Transverse colon (tissue), 4 donors: ENCODE measurements at regions not wholly inside any gene's neighbourhood (a gene's known extent, or its start where the extent isn't known, plus 50 kb on each side); places are given as distances from the start of the nearest gene placed in this dataset.

Experiments
- DNase-seq: peaks from one replicate; pipeline ENCODE4 v3.0.0-alpha.2; 2019
- H3K27ac ChIP-seq, 4 donors: fragments of 200-600 bp; sonication (generic); 2 replicates each; pipeline ENCODE4 v1.5.1; 2016 to 2018; ENCODE audit warnings: inconsistent platforms in 4 of 4
- H3K27me3 ChIP-seq: fragments of 200-600 bp; sonication (generic); 2 replicates; pipeline ENCODE4 v1.5.1; 2017; ENCODE audit warnings: inconsistent platforms
- H3K36me3 ChIP-seq, 4 donors: fragments of 200-600 bp; sonication (generic); 2 replicates each; pipeline ENCODE4 v1.5.1; 2017 to 2019; ENCODE audit warnings: inconsistent platforms in 4 of 4
- H3K4me1 ChIP-seq, 4 donors: fragments of 200-600 bp; sonication (generic); 2 replicates each; pipeline ENCODE4 v1.5.1; 2017 to 2020; ENCODE audit warnings: inconsistent platforms in 4 of 4
- H3K4me3 ChIP-seq, 4 donors: fragments of 200-600 bp; sonication (generic); 1 replicate in 1 of 4; 2 replicates in 3 of 4; pipeline versions ENCODE4 v1.5.1 to v1.6.1; 2017 to 2019; ENCODE audit warnings: inconsistent platforms in 4 of 4
- H3K9me3 ChIP-seq, 2 donors: fragments of 200-600 bp; sonication (generic); 2 replicates each; pipeline ENCODE4 v1.5.1; 2017 to 2019; ENCODE audit warnings: inconsistent platforms in 2 of 2
- CTCF ChIP-seq, 5 experiments: fragments of 200-600 bp in 3 of 5; fragments of 450-650 bp in 2 of 5; sonication (generic) in 3 of 5; IDR thresholded peaks; 1 replicate in 2 of 5; 2 replicates in 3 of 5; pipeline ENCODE4 v1.5.1; 2016 to 2017; ENCODE audit warnings: antibody characterized with exemption in 5 of 5, inconsistent platforms in 3 of 5, mild to moderate bottlenecking in 2 of 5, moderate library complexity in 1 of 5
- EP300 ChIP-seq: sonication (generic); formaldehyde crosslinking; IDR thresholded peaks from one replicate; pipeline ENCODE4 v1.6.1; 2017; ENCODE audit warnings: antibody characterized with exemption, low read depth
- POLR2A ChIP-seq: fragments of 450-650 bp; IDR thresholded peaks from one replicate; pipeline ENCODE4 v1.6.1; 2016; ENCODE audit warnings: antibody characterized with exemption, mild to moderate bottlenecking, moderate library complexity
- POLR2AphosphoS5 ChIP-seq, 3 donors: sonication (generic); formaldehyde crosslinking; IDR thresholded peaks; one replicate each; pipeline ENCODE4 v1.6.1; 2016; ENCODE audit warnings: antibody characterized with exemption in 3 of 3
- WGBS, 2 donors: methylation state at CpG; one replicate each; pipeline ENCODE4 v1.1.5; 2018; ENCODE audit warnings: low coverage in 1 of 2; 5-methylcytosine and 5-hydroxymethylcytosine counted together
- in situ Hi-C, 4 donors: fragments of 200-750 bp; cut with MboI; loops; one replicate each; pipeline versions ENCODE4 v1.15.0 to v1.15.1; 2017; ENCODE audit warnings: low sequenced_read_pairs in 3 of 4, low pct_ligation_motif_present in 1 of 4, low pct_unique_long_range_greater_than_20kb in 1 of 4
- intact Hi-C: fragments of 100-400 bp; cut with DNase I; formaldehyde crosslinking; loops from one replicate; pipeline ENCODE4 v1.15.1; 2023; ENCODE audit warnings: low total_unique reads

DNA sequence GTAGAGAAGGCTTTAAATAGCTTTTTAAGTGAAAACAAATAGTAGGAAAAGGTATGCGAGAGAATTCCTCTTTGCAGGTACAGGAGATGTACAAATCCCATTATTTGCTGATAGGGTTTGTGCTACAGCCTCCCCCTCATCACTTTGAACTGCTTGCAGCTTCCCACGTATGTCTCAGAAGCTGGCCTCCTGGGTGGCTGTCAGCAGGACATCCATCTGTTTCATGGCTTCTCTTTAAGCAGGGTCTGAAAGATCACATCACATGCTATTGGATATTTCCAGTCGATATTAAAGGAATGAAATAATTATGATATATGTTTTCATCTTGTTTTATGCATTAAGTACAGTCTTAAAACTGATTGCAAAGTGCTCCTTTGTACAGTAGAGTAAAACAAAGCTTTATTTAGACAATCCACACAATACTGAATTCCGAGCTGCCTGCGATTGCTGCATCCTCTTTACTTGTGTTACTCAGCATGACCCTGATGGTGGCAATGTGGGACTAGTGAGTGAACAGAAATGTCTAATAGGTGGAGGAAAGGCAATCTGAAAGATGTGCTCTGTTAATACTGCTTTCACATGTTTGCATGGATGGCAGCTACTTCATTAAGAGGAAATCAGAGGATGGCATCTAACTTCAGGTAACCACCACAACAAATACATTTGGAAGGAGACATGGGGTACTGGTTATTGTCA lies 930.6 kb upstream of the SEMA6D start:
- intact Hi-C loops, result no loop called here
- H3K9me3 ChIP-seq, result no peaks in the 10 kb centered on the region
- no peak overlapping the region for H3K27ac ChIP-seq
- TF ChIP-seq CTCF (IDR thresholded peaks at IDR 0.05) (no peak), POLR2AphosphoS5 (IDR thresholded peaks at IDR 0.05) (no peak), EP300 (no peak), POLR2A (no peak)
- no peaks in the 10 kb centered on the region for H3K4me1 ChIP-seq
- H3K4me3 ChIP-seq, result no peak overlapping the region
- DNase-seq, result no peak
- no peaks in the 10 kb centered on the region for H3K36me3 ChIP-seq
- in situ Hi-C loops, result no loop called here
- WGBS, 2 donors, result 61 to 71% methylated on average over 3 to 5 of the region's 5 CpGs
- no peaks in the 10 kb centered on the region for H3K27me3 ChIP-seq

DNA sequence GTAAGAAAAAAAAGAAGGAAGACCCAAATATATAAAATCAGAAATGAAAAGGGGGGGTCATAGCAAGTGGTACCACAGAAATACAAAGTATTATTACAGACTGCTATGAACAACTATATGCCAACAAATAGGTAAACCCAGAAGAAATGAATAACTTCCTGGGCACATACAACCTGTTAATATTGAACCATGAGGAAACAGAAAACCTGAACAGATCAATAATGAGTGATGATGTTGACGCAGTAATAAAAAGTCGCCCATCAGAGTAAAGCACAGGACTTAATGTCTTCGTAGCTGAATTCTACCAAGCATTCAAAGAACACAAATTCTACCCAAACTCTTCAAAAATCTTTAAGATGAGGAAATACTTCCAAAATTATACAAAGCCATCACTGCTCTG lies 921.6 kb upstream of the SEMA6D start:
- in situ Hi-C loops, result no loop called here
- H3K27ac ChIP-seq, result no peak overlapping the region
- no peaks in the 10 kb centered on the region for H3K4me1 ChIP-seq

GRCh38 chr15:46808834-46809233 lies 908.5 kb upstream of the SEMA6D start:
- H3K4me1 ChIP-seq, result no peaks in the 10 kb centered on the region
- DNase-seq, result no peak
- TF ChIP-seq POLR2AphosphoS5 (IDR thresholded peaks at IDR 0.05) (no peak), CTCF (IDR thresholded peaks at IDR 0.05) (no peak), EP300 (no peak), POLR2A (no peak)
- in situ Hi-C loops, result no loop called here
- intact Hi-C loops, result no loop called here
- H3K4me3 ChIP-seq, result no peak overlapping the region
- no peaks in the 10 kb centered on the region for H3K27me3 ChIP-seq
- 0 to 3% methylated on average over 1 of the region's 1 CpG for WGBS, 2 donors
- no peak overlapping the region for H3K27ac ChIP-seq
- H3K9me3 ChIP-seq, result no peaks in the 10 kb centered on the region
- H3K36me3 ChIP-seq, result no peaks in the 10 kb centered on the region

More for the DNA sequence above, 921.6 kb upstream of the SEMA6D start:
- Histone ChIP-seq H3K27me3 (no peaks in the 10 kb centered on the region), H3K4me3 (no peak overlapping the region), H3K9me3 (no peaks in the 10 kb centered on the region), H3K36me3 (no peaks in the 10 kb centered on the region)
- TF ChIP-seq CTCF (IDR thresholded peaks at IDR 0.05), result no peak
- TF ChIP-seq POLR2AphosphoS5 (IDR thresholded peaks at IDR 0.05), result no peak
- TF ChIP-seq EP300, result no peak
- TF ChIP-seq POLR2A, result no peak
- intact Hi-C loops, result no loop called here
- DNase-seq, result no peak
- 85 to 100% methylated on average over 1 to 3 of the region's 3 CpGs for WGBS, 2 donors

DNA sequence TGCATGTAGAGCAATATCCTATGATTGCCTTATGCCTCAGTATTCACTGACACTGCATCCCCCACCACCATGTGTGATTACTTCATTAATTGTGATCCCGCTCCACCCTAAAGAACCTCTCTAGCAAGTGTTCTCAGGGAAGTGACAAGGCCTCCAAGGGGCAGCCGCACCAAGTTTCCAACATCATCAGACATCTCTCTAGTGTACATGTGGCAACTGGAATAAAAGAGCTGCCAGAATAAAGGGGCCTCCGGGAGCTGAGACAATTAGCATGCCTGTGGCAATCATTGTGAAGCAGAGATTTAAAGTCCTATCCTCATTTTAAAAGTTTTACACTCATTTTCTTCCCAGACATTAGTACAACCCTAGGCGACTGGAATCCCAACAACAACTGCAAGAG lies 902.1 kb upstream of the SEMA6D start:
- no peaks in the 10 kb centered on the region for H3K27me3 ChIP-seq
- intact Hi-C loops, result no loop called here
- no peak overlapping the region for H3K4me3 ChIP-seq
- no peak for DNase-seq
- in situ Hi-C loops, result no loop called here
- 85 to 100% methylated on average over 1 to 4 of the region's 4 CpGs for WGBS, 2 donors
- H3K9me3 ChIP-seq, result no peaks in the 10 kb centered on the region
- H3K27ac ChIP-seq, result no peak overlapping the region
- H3K36me3 ChIP-seq, result no peaks in the 10 kb centered on the region
- TF ChIP-seq POLR2A (no peak), EP300 (no peak), CTCF (IDR thresholded peaks at IDR 0.05) (no peak), POLR2AphosphoS5 (IDR thresholded peaks at IDR 0.05) (no peak)
- H3K4me1 ChIP-seq, result no peaks in the 10 kb centered on the region
